DOHH2 (cell line): ENCODE measurements at regions not wholly inside any gene's neighbourhood (a gene's known extent, or its start where the extent isn't known, plus 50 kb on each side); places are given as distances from the start of the nearest gene placed in this dataset.

Experiments
- H3F3A ChIP-seq: fragments of 200-600 bp; sonication (generic), shearing (Covaris generic); 2 replicates; pipeline ENCODE4 v1.6.0; 2016; ENCODE audit warnings: antibody characterized with exemption, mild to moderate bottlenecking; ENCODE audit not compliant: control insufficient read depth, insufficient read depth
- H3K27ac ChIP-seq: fragments of 200-600 bp; sonication (generic); 2 replicates; pipeline ENCODE4 v1.5.1; 2014; ENCODE audit warnings: low read depth, mild to moderate bottlenecking, low read length, moderate library complexity
- H3K27me3 ChIP-seq: fragments of 200-600 bp; sonication (generic); 2 replicates; pipeline ENCODE4 v1.6.1; 2014; ENCODE audit warnings: mild to moderate bottlenecking, low read length, mixed read lengths; ENCODE audit not compliant: control insufficient read depth
- H3K36me3 ChIP-seq: fragments of 200-600 bp; sonication (generic); 2 replicates; pipeline ENCODE4 v1.6.1; 2014; ENCODE audit warnings: mild to moderate bottlenecking, low read length, moderate library complexity, mixed read lengths; ENCODE audit not compliant: control insufficient read depth
- H3K4me1 ChIP-seq: fragments of 200-600 bp; sonication (generic); 2 replicates; pipeline ENCODE4 v1.6.1; 2014; ENCODE audit warnings: mild to moderate bottlenecking, low read length, mixed read lengths; ENCODE audit not compliant: control insufficient read depth
- H3K4me2 ChIP-seq: fragments of 200-600 bp; sonication (generic); 2 replicates; pipeline ENCODE4 v1.6.0; 2014; ENCODE audit warnings: mild to moderate bottlenecking, low read length, moderate library complexity
- H3K4me3 ChIP-seq: fragments of 200-600 bp; sonication (generic); 2 replicates; pipeline ENCODE4 v1.5.1; 2014; ENCODE audit warnings: mild to moderate bottlenecking, low read length, mixed read lengths
- H3K79me2 ChIP-seq: fragments of 200-600 bp; sonication (generic); 2 replicates; pipeline ENCODE4 v1.6.1; 2014; ENCODE audit warnings: mild to moderate bottlenecking, low read length, mixed read lengths; ENCODE audit not compliant: control insufficient read depth
- H3K9me2 ChIP-seq: fragments of 200-600 bp; sonication (generic); replicated peaks from 2 replicates; pipeline ENCODE4 v1.6.1; 2014; ENCODE audit warnings: mild to moderate bottlenecking, low read length, mixed read lengths; ENCODE audit not compliant: control insufficient read depth
- H3K9me3 ChIP-seq: fragments of 200-600 bp; sonication (generic); 2 replicates; pipeline ENCODE4 v1.6.1; 2014; ENCODE audit warnings: antibody characterized with exemption, low read length, mixed read lengths; ENCODE audit not compliant: control insufficient read depth, insufficient read depth
- H4K20me1 ChIP-seq: fragments of 200-600 bp; sonication (generic); 2 replicates; pipeline ENCODE4 v1.6.0; 2014; ENCODE audit warnings: low read depth, mild to moderate bottlenecking, antibody characterized with exemption, low read length, moderate library complexity; ENCODE audit not compliant: control insufficient read depth, insufficient read depth
- CTCF ChIP-seq: fragments of 200-600 bp; sonication (generic); IDR thresholded peaks from one replicate; pipeline ENCODE4 v1.5.1; 2014; ENCODE audit warnings: antibody characterized with exemption, mild to moderate bottlenecking, low read depth, low read length; ENCODE audit not compliant: poor library complexity, severe bottlenecking
- EZH2phosphoT487 ChIP-seq: fragments of 200-600 bp; sonication (generic); IDR thresholded peaks from 2 replicates; pipeline ENCODE4 v1.6.1; 2017; ENCODE audit warnings: borderline replicate concordance, mild to moderate bottlenecking, antibody characterized with exemption, low read length, moderate library complexity, mixed read lengths

DNA sequence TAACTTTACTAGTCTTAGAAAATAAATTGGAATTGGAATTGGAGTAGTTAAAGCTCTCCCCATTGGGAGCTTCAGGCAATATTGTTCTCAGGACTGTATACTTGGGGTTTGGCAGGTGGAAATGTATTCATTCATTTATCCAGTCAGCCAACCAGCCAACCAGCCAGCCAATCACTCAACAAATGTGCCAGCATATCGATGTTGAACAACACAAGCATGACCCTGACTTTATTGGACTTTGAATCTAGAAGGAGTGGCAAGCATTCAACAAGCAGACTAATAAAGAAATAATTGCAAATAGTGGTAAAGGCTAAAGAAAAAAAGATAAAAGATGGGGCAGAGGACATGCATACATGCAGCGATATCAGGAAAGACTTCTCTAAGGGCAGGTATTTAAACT lies 55.5 kb upstream of the ZC3H11B start:
- Histone ChIP-seq H3K9me2 (no peaks in the 10 kb centered on the region), H3K9me3 (no peaks in the 10 kb centered on the region), H3F3A (no peaks in the 10 kb centered on the region), H3K36me3 (no peaks in the 10 kb centered on the region), H3K27ac (no peak overlapping the region), H3K4me3 (no peak overlapping the region), H3K27me3 (no peaks in the 10 kb centered on the region), H3K4me2 (no peak overlapping the region), H3K79me2 (no peaks in the 10 kb centered on the region), H3K4me1 (no peaks in the 10 kb centered on the region), H4K20me1 (no peaks in the 10 kb centered on the region)
- TF ChIP-seq CTCF = no peak
- no peak for TF ChIP-seq EZH2phosphoT487

DNA sequence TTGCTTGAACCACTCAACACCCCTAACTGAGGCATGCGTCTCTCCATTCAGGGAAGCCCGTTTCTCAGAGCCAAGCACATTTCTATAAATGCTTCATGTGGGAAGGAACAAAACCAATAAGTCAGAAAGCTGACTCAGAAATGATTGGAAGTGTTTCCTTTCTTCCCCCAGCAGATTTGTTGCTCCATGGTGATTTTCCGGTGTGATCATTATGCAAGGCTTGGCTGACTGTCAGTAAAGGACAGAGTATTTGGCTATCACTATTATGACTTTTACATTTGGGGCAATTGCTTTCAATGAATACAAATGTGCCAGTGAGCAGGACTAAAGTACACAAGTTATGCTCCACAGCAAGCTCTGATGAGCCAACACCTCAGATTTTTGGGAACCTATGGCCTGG lies 53.3 kb upstream of the ZC3H11B start:
- TF ChIP-seq EZH2phosphoT487 (no peak), CTCF (no peak)
- H3K4me3 ChIP-seq = no peak overlapping the region

GRCh38 chr1:219665089-219665488 lies 52.2 kb upstream of the ZC3H11B start:
- Histone ChIP-seq H3F3A (no peaks in the 10 kb centered on the region), H3K27me3 (peaks cover 6% of the 10 kb centered on the region), H3K9me2 (no peaks in the 10 kb centered on the region), H3K4me2 (no peak overlapping the region), H4K20me1 (no peaks in the 10 kb centered on the region), H3K4me3 (no peak overlapping the region), H3K36me3 (no peaks in the 10 kb centered on the region), H3K9me3 (no peaks in the 10 kb centered on the region), H3K79me2 (no peaks in the 10 kb centered on the region), H3K27ac (no peak overlapping the region), H3K4me1 (peaks cover 6% of the 10 kb centered on the region)
- no peak for TF ChIP-seq EZH2phosphoT487
- TF ChIP-seq CTCF = no peak

More for the DNA sequence above, 53.3 kb upstream of the ZC3H11B start:
- H3K27ac ChIP-seq = no peak overlapping the region
- no peaks in the 10 kb centered on the region for H3K4me1 ChIP-seq
- no peak overlapping the region for H3K4me2 ChIP-seq
- no peaks in the 10 kb centered on the region for H3K36me3 ChIP-seq
- no peaks in the 10 kb centered on the region for H4K20me1 ChIP-seq
- H3K9me3 ChIP-seq = no peaks in the 10 kb centered on the region
- no peaks in the 10 kb centered on the region for H3K79me2 ChIP-seq
- H3K9me2 ChIP-seq = no peaks in the 10 kb centered on the region
- no peaks in the 10 kb centered on the region; the same call in 1 of the 2 replicates for H3K27me3 ChIP-seq
- no peaks in the 10 kb centered on the region for H3F3A ChIP-seq
